ENCODE measurements at regions not wholly inside any gene's neighbourhood (a gene's known extent, or its start where the extent isn't known, plus 50 kb on each side); places are given as distances from the start of the nearest gene placed in this dataset.
"Not testable (repeated sequence)": the region's sequence is repeated elsewhere in the genome, so short reads cannot be mapped to it uniquely, and the experiment has no call there.

DNA sequence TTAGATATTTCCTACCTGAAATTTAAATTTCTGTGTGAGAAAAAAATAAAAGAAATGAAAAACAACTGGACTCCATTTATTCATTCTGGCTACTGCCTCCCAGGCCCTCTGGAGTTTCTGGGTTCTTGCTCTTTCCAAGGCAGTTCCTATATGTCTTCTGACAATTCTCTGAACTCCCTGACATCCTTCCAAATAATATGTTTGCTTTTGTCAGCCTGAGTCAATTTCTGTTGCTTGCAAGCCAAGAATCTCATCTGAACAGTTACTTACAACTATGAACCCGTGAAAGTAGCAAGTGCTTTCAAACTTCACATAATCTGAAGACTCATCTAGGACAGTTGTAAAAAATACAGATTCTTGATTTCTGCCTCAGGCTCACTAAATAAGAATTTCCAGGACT, 216.7 kb upstream of the NPVF start:
- DNase-seq (ENCODE audit: low read depth in 3 of 3): no peak

DNA sequence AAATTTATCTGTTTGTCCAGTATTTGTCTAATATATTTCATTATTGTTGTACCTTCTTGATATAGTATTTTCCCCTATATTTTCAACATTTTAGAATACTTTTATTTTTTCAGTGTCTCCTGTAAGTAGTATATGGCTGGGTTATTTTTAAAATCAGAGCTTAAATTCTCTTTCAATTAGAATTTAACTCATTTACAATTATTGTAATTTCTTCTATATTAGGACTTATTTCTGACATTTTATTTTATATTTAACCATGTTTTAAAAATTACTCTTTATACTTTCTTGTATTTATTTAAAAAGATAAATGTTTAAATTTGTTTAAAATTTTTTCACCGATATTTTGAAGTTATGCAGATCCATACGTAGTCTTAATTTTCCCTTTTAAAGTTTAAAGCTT, 220.0 kb upstream of the NPVF start:
- DNase-seq (ENCODE audit: low read depth in 3 of 3): no peak

DNA sequence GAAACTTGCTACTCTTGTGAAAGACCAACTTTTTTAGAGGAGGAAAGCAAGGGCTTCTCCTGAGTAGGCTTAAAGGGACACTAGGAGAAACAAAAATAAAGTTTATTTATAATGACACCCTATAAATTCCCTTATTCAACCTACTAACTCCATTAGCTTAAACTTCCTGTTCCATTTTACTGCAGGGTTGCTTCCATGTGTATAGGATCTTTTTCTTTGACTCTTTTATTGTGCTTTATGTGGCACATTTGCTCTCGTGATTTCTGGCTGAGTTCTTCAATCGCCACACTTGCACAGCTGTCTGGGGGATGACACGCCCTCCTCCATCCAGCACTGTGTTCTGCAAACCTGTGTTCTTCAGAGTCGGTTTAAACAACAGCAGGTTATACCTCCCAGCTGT, 225.7 kb upstream of the NPVF start:
- no peak for DNase-seq (ENCODE audit: low read depth in 3 of 3)

DNA sequence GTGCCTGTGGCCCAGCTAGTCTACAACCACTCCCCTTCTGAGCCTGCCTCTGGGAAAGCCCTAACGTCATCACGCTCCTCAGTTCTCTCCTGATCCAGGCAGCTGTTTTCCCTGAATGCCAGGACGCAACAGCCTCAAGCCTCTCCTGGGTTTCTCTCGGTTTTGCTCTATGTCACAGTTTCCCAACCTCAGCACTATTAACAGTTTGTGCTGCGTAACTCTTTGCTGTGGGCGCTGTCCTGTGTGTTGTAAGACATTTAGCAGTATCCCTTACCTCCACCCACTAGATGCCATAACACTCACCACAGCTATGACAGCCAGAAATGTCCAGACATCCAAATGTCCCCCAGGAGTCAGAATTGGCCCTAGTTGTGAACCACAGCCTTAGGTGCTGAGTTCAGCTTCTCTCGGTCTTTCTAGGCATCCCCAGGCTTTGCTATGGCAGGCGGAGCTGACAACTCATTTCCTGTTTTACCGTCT, 226.3 kb upstream of the NPVF start:
- DNase-seq (ENCODE audit: low read depth in 3 of 3): no peak

DNA sequence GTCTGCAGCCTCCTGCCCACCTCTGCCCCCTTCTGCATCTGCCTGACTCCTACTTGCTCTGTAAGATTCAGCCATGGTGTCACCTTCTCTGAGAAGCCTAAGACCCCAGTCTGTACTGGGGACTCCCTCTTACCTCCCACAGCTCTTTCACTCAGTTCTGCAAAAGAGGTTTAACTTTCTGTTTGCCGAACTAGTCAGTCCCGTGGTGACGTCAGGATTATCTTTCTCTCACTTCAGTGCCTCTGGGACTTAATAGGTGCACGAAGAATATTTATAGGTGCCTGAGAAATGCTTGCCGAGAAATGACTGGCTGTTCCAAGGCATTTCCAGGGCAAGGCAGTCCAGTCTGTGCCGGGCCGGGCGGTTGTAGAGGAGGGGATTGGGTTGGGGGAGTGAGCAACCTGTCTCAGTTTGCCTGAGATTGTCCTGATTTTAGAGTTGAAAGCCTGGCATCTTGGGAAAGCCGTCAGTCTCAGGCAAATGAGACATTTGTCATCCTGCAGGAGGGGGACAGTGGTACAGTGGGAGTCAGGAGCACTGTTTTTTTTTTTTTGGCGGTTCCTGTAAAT, 227.5 kb upstream of the NPVF start:
- DNase-seq (ENCODE audit: low read depth in 3 of 3): no peak

DNA sequence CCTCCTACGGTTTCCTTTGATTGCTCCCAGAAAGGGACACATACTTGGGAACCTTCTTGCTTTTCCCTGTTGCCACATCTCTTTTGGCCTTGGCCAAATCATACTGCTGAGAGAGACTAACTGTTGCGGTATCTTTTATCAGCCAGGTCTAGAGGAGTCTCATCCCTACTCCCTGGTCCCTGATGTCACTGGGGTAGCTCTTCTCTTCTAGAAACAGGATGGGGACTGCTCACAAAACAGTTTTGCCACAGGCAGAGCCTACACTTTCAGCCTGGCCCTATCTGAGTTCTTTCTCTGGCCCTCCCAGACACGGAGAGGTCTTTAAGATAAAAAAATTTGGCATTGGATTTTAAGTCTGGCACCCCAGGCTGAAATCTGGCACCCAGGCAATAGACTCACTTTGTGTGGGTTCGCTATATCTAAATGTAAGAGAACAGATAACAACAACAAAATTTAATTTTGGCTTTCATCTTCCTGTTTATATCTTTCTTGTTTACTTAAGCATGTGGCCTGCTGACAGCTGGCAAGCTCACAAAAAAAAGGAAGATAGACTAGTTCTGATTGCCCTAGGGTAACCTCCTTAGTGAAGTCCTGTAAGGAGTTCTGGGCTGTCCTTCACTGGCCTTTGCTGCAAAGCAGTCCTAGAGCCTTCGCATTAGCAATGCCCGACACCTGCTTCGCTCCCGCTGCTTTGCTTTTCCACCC, 228.3 kb upstream of the NPVF start:
- no peak for DNase-seq (ENCODE audit: low read depth in 3 of 3)

DNA sequence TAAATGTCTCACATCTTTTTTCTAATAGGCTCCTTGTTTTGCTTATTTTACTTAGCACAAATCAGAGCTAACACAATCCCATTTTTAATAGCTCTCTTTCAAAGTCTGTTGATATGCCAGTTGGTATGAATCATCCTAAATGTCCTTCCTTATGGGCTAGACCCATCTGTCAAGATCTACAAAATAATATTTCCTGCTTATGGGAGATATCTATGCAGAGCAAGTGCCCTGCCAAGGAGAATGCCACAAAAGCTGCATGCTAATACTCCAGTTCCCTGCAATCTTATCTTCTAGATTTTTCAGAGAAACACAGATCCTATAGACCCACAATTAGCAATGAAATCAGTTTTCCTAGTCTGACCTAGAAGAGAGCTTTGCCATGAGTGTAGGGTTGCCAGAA, 230.8 kb upstream of the NPVF start:
- DNase-seq (ENCODE audit: low read depth in 3 of 3): no peak

DNA sequence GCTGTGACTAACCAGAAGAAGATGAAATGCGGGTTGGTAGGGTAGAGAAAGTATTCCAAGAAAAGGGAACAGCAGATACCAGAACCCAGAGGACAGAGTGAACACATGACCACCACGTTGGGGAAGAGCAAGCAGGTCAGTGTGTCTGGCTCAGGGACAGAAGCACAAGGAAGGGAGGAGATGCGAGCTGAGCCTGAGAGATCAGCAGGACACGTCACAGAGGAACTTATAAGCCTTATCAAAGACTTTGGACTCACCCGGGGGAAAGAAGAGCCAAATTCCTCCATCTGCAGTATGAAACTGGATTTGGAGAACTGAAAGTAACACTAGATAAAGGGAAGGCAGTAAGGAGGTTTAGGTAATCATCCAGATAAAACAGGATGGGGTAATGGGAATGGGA, 232.1 kb upstream of the NPVF start:
- DNase-seq (ENCODE audit: low read depth in 3 of 3): no peak

DNA sequence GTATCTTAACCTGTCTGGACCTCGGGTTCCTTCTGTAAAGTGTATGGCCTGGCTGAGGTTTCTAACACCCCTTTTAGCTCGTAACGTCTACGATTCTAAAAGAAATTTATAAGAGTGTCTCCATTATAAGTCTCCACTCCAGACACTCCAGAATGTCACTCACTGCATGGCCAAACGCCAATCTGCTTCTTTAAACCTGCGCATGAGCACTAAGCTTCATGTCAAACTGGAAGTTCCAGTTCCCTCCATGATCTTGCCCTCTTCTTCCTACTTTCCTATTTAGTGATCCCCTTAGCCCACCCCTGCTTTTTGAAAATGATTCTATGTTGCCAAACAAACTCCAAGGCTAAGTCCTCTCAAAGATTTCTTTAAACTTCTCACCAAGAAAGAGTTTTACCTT, 241.4 kb upstream of the NPVF start:
- no peak for DNase-seq (ENCODE audit: low read depth in 3 of 3)

DNA sequence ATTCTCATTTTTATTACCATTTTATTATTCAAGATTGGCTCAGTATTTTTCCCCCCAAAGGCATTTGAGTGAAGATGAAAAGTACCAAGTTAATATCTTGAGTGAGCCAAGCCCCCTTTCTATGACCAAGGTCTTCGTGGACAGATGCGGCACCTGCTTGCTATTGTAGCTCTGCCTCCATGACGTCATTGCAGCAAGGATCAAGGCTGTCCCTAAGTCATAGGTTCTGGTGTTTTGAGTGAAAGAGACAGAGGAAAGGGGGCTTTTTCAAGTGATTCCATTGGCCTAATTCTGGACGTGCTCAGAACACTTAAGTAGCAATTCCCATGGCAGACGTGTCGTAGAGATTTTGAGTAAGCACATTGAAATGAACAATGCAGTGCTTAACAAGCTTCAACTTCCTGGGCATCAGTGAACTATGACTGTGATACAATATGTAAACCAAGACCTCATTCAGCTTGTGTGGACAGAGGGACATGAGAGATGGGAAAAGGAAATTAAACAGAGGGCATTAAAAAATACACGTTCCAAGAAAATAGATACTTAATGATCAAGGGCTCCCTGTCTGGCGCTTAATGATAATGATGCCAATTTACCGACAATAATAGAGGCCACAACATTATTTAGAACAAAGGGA, 248.7 kb upstream of the NPVF start:
- no peak for DNase-seq (ENCODE audit: low read depth in 3 of 3)

DNA sequence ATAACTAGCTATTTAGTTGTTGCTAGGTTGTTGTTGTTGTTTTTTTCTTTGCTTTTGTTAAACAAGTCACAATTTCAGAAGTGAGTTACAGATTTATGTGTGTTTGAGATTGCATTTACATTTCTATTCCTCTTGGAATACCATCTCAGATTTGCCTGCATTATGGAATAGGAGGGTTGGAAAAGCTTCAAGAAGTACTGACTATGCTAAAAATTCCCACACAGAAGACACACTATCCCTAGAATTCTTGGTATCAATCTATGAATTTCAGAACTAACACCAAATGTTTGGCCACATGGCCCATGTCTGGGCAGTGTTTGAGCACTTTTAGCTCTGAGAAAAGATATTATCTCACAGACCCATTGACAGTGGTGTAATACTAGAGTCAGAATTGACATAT, 249.9 kb upstream of the NPVF start:
- DNase-seq (ENCODE audit: low read depth in 3 of 3): not testable (repeated sequence)

DNA sequence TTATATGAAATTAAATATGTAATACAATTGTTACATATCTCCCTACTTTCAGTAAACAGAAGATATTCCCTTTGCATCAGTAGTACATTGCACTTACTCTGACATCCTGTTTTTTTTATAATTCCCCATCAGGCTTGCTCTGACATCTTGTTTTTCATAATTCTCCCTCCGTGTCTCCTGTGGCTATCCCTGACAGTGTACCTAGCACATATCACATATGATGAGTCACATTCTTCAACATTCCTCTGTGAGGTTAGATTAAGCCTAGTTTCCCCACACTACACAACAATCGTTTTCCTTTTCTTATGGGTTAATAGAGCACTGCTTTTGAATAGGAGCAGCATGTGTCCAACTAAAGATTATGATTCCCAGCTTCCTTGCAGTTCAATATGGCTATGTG, 250.6 kb upstream of the NPVF start:
- no peak for DNase-seq (ENCODE audit: low read depth in 3 of 3)

DNA sequence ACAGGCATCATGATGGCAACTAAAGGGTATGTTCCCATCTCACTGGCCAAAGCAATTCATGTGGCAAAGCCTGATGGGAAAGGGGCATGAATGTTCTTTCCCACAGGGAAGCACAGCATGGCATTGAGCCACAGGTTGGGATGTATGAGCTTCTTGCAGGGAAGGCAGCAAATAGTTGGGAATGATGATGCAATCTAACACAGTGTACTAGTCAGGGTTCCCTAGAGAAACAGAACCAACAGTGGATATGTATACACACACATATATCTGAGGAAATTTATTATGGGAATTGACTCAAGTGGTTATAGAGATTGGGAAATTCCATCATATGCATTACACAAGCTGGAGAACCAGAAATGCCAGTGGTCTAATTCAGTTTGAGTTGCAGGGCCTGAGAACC, 253.6 kb upstream of the NPVF start:
- no peak for DNase-seq (ENCODE audit: low read depth in 3 of 3)

DNA sequence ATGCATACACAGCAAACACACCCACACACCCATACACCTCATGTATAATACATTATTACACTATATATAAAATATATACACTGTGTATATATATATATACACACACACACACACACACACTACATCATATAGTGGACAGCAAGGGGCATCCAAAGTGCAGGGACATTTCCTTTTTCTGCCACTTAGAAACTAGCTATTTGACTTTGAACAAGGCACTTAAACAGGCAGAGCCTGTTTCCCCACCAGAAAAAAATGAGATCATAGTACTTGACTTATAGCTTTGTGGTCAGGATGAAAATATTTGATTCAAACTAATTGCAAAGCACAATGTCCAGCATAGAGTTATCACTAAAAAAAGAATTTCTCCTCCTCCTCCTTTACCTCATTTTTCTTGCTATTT, 254.3 kb upstream of the NPVF start:
- DNase-seq (ENCODE audit: low read depth in 3 of 3): no peak

DNA sequence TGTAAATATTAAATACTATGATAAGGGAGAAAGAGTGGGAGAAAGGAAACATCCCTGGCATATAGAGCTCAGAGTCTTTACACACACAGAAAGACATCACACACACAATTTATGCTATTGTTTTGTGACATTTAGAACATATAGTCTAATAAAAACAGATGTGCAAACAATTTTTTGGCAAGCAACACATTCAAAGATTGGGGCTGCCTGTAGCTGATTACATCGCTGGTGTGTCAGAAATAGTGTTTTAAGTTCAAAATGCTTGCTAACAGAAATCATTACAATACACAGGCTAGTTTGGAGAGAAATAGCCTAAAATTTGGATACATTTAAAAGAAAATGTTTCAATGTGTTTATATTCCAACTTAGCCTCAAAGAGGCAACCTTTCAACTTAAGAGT, 256.7 kb upstream of the NPVF start:
- DNase-seq (ENCODE audit: low read depth in 3 of 3): no peak

DNA sequence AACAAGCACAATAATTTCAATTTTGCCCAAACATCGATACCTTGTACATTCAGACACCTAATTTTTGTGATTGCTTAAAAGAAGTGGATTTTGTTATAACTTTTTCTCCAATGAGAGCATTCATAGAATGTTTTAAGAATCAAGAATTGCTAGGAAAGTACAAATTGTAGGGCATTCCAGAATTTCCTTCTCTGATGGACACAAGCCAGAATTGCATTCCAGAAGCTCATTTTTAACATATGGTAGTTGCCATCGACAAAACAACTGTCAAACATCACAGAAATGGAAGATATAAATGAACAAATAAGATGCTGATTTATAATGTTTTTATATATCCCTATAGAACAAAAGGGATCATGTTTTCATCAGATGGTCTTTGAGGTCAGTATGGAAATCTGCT, 258.4 kb upstream of the NPVF start:
- no peak for DNase-seq (ENCODE audit: low read depth in 3 of 3)

DNA sequence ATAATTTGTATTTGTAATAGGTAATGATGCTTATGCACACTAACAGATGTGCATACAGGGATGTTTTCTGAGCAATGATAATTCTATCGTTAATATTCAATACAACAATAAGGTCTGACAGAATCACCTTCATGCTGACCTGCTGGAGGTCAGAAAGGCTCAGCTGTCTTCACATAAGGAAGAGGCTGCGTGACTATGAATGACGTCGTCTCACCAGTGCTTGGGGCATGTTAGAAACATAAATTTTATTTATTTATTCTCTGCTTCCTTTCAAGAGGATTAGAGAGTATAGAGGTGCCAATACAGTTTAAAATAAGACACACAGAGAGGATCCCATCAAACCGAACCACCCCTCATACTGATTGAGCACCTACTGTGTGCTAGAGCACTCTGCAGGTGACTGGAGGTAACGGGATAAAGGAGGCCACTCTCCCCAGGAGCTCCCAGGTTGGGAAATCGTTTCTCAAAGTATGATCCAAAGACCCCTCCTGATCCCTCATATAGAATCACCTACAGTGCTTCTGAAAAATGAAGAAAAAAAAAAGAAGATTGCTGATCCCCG, 265.6 kb upstream of the NPVF start:
- no peak for DNase-seq (ENCODE audit: low read depth in 3 of 3)

DNA sequence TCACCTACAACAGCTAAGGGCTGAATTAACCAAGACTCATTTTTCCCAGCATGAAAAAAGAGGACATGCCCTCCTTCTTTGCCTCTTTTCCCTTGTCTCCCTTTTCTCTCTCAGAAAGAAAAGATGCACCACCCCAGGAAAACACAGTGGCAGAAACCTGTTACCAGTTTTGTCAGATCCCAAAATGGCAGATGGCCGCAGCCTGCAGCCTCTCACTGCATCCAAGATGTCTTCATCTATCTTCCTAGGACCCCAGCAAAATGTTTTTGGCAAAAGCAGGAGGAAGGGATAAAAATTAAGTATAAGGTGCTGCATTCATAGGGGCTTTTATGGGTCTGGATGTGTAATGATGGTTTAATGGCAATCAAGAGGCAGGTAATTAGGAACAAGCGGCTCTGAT, 266.6 kb upstream of the NPVF start:
- no peak for DNase-seq (ENCODE audit: low read depth in 3 of 3)

DNA sequence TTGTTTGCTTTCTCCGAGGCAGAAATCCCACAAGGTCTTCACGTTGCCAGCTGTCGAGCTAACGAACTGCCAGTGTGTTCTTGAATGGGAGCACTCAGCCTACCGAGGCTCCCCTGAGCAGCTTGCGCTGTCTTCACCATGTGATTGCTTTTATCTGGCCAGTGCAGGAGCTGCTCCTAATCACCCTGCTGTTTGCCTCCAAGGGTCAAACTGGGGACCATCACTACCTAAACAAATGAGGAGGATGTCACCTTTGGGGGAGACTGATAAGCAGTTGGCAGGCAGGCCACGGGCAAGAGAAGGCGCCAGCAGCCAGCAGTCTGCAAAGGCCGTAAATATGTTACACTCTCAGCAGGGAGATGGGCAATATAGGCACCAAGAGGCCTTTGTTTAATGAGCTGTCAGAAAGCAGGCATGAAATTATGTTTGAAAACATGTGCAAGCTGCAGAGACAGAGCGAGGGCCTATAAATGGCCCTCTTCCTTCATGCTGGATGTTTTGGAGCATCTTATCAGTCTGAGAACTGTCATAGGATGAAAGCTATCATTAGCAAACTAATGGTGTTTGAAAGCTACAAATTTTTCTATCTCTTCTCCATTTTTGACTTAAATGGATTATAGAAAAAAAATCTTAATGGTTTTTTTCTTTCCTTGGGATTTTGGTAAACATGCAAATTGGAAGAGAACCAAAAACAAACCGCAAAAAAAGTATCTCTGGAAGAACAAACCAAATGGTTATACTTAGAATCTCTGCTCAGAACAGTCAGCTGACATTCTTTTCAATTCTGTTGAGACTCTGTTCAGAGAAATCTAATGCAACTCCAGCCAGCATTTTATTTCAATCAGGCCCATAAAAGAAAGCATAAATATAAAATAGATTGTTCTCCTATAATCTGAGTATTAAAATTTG, 267.3 kb upstream of the NPVF start:
- DNase-seq (ENCODE audit: low read depth in 3 of 3): no peak

DNA sequence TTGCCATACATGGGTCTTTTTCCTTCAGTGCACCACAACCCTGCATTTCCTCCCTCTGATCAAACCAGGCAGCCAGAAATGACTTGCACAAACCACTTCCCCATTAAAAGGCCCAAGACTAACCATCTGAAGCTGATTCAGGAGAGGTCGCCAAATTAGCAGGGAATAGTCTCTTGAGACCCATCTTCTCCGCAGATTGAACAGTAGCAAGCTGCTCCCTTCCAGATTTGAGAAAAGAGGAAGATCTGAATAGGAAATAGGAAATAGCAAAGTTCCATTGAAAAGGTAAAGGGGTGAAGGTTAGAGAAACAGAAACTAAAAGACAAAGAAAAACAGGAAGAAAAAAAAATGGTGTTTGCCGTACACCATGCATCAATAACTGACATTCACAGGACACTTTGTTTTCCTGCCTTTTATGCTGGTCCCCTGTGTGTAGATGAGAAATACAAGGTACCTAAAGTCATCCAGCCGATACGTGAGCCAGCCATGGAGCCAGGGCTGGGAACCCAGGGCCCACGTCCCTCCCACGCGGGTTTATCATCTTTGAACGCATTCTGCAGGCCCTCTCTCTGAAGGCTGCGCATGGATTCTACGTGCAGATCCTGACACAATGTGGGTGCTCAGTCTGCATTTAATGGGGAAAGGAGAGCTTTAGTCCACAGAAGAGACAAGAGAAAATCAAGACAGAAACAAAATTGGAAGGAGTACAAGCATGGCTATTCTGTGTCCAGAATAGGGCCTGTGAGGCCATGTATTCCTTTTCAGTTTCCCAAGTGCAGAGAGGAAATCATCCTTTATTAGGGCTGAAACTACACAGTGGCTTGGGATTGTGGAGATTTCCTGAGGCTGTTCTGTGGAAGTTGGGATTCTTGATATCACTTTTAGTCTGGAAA, 268.4 kb upstream of the NPVF start:
- no peak for DNase-seq (ENCODE audit: low read depth in 3 of 3)

DNA sequence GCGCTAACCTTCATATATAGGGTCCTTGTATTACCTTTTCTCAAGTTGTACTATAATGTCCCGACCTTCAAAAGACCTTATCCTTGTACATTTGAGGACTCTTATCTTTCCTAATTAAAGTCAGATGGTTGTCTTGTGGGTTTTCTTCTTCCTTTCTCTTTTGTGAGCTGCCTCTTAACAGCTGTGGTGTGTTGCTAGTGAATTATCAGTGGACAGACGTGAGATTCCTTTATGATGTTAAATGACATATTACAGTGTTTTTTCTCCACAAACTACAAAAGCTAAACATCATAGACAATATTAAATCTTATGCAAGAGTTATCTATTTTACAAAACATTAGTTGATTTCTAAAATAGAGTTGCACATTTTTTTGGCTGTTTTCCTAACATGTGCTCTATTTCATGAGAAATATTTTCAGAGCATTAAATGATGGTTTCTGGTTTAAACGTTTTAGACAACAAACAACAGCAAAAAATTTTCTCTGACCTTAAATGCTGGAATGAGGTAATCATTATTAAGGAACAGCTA, 272.2 kb upstream of the NPVF start:
- DNase-seq (ENCODE audit: low read depth in 3 of 3): no peak
